HepG2 (cell line): ENCODE measurements at regions not wholly inside any gene's neighbourhood (a gene's known extent, or its start where the extent isn't known, plus 50 kb on each side); places are given as distances from the start of the nearest gene placed in this dataset.

Experiments used
- ATAC-seq: fragments of 200-7000 bp; cut with Tn5 transposase; 3 replicates; pipeline ENCODE4 v1.9.1; 2020; ENCODE audit warnings: mild to moderate bottlenecking, moderate library complexity
- BruUV-seq: library from RNA; stranded (reverse); fragments of 400-500 nt; replicated peaks from 2 replicates; lab custom pipeline; 2021; lab: Mats Ljungman, UMichigan
- CTCF ChIA-PET: fragments of 300-600 bp; formaldehyde crosslinking; extraction: SDS; loops from one replicate; lab custom pipeline; 2021; ENCODE audit warnings: low total read pairs, inconsistent platforms, low intra/inter-chr PET ratio; lab: Yijun Ruan, JAX
- POLR2A ChIA-PET: fragments of 350-600 bp; sonication (Branson Sonifier 250); formaldehyde crosslinking; loops from one replicate; lab custom pipeline; 2020; ENCODE audit warnings: antibody characterized with exemption, inconsistent platforms; lab: Yijun Ruan, JAX
- DNase-seq: peaks from one replicate; pipeline ENCODE4 v3.0.0-alpha.2; 2015; ENCODE audit warnings: low spot score
- FAIRE-seq: peaks from 3 replicates; lab custom pipeline; 2011; peaks lifted over from hg19 to GRCh38; lab: Jason Lieb, UNC
- H2AFZ ChIP-seq: one replicate; pipeline ENCODE4 v1.6.1; 2011; ENCODE audit warnings: low read length, inconsistent platforms
- H3K27ac ChIP-seq: fragments of 300-600 bp; 3 replicates; pipeline ENCODE4 v1.8.0; 2011; ENCODE audit warnings: mixed run types, mild to moderate bottlenecking, mixed read lengths, low read length, inconsistent platforms; ENCODE audit not compliant: insufficient read depth; ENCODE audit errors: extremely low read length
- H3K27me3 ChIP-seq, 2 experiments: fragments of 200-600 bp in 1 of 2; 2 replicates in 1 of 2; 3 replicates in 1 of 2; pipeline versions ENCODE4 v1.6.0 to v1.8.0; 2011; ENCODE audit warnings: low read length in 2 of 2, mild to moderate bottlenecking in 2 of 2, moderate library complexity in 2 of 2, inconsistent platforms in 1 of 2; ENCODE audit not compliant: insufficient read depth in 2 of 2, control insufficient read depth in 1 of 2
- H3K36me3 ChIP-seq, 2 experiments: fragments of 200-600 bp in 1 of 2; replicated peaks in 1 of 2; 2 replicates in 1 of 2; 3 replicates in 1 of 2; pipeline versions ENCODE4 v1.5.1 to v1.8.0; 2011; ENCODE audit warnings: low read length in 2 of 2, inconsistent platforms in 1 of 2; ENCODE audit not compliant: insufficient read depth in 2 of 2, control insufficient read depth in 1 of 2
- H3K4me1 ChIP-seq: 2 replicates; pipeline ENCODE4 v1.5.1; 2012; ENCODE audit warnings: low read length, inconsistent platforms; ENCODE audit not compliant: insufficient read depth
- H3K4me2 ChIP-seq: 2 replicates; pipeline ENCODE4 v1.6.0; 2011; ENCODE audit warnings: low read depth, low read length, inconsistent platforms
- H3K4me3 ChIP-seq, 3 experiments: fragments of 200-600 bp in 1 of 3; sonication (generic), shearing (Covaris generic) in 1 of 3; replicated peaks in 1 of 3; 2 replicates each; pipeline ENCODE4 v1.5.1; 2011 to 2016; ENCODE audit warnings: low read length in 3 of 3, inconsistent platforms in 2 of 3, low read depth in 2 of 3, mild to moderate bottlenecking in 2 of 3, control low read depth in 1 of 3, mixed read lengths in 1 of 3; ENCODE audit not compliant: insufficient read depth in 1 of 3
- H3K79me2 ChIP-seq: one replicate; pipeline ENCODE4 v1.6.1; 2011; ENCODE audit warnings: low read length, inconsistent platforms; ENCODE audit not compliant: insufficient read depth
- H3K9ac ChIP-seq: 2 replicates; pipeline ENCODE4 v1.6.0; 2011; ENCODE audit warnings: mild to moderate bottlenecking, low read depth, low read length, inconsistent platforms; ENCODE audit not compliant: insufficient read depth
- H3K9me3 ChIP-seq: 2 replicates; pipeline ENCODE4 v1.5.1; 2012; ENCODE audit warnings: mild to moderate bottlenecking, low read length
- H4K20me1 ChIP-seq: 2 replicates; pipeline ENCODE4 v1.6.0; 2011; ENCODE audit warnings: inconsistent platforms, mild to moderate bottlenecking, low read length, moderate library complexity; ENCODE audit not compliant: insufficient read depth
- GATAD2A ChIP-seq: IDR thresholded peaks from 2 replicates; pipeline ENCODE4 v1.6.1; 2016
- HNRNPUL1 ChIP-seq: fragments of 200-400 bp; formaldehyde crosslinking; IDR thresholded peaks from 2 replicates; pipeline ENCODE4 v1.6.1; 2017; ENCODE audit warnings: low read depth, mild to moderate bottlenecking, low read length, moderate library complexity
- SMC3 ChIP-seq: IDR thresholded peaks from 2 replicates; pipeline ENCODE4 v1.6.1; 2011; ENCODE audit warnings: low read length, improper control_type of control experiment
- TSC22D2 ChIP-seq: sonication (generic); formaldehyde crosslinking; IDR thresholded peaks from 2 replicates; pipeline ENCODE4 v1.5.1; 2020; ENCODE audit warnings: missing genetic modification reagents, mild to moderate bottlenecking, borderline replicate concordance
- ZBTB3 ChIP-seq: sonication (generic); formaldehyde crosslinking; IDR thresholded peaks from 2 replicates; pipeline ENCODE4 v1.4.0; 2020; ENCODE audit warnings: low read depth, mild to moderate bottlenecking, moderate library complexity, missing genetic modification reagents, borderline replicate concordance
- WGBS: methylation state at CpG from one replicate; pipeline ENCODE4 v1.1.6; 2017; ENCODE audit warnings: low lambda C conversion rate; 5-methylcytosine and 5-hydroxymethylcytosine counted together
- in situ Hi-C: cut with HindIII; loops from 2 replicates; pipeline ENCODE4 v1.10.0; 2017; ENCODE audit warnings: low pct_unique_long_range_greater_than_20kb; ENCODE audit not compliant: extremely low pct_ligation_motif_present
- intact Hi-C: fragments of 100-400 bp; cut with micrococcal nuclease; formaldehyde crosslinking; loops from one replicate; pipeline ENCODE4 v1.10.0; 2022; ENCODE audit not compliant: unreplicated experiment

GRCh38 chr13:67964091-67964490 is 734.0 kb upstream of the PCDH9 start:
- Histone ChIP-seq H3K4me1 (no peaks in the 10 kb centered on the region), H2AFZ (no peak overlapping the region), H3K9ac (no peak overlapping the region), H3K4me3 (no peak overlapping the region), H3K9me3 (no peaks in the 10 kb centered on the region), H3K36me3 (no peaks in the 10 kb centered on the region), H3K4me2 (no peak overlapping the region), H4K20me1 (no peaks in the 10 kb centered on the region), H3K27me3 (no peaks in the 10 kb centered on the region), H3K79me2 (no peaks in the 10 kb centered on the region), H3K27ac (no peak overlapping the region)
- ChIA-PET CTCF (no interaction called here), POLR2A (no interaction called here)
- no peak for FAIRE-seq
- no peak for TF ChIP-seq ZBTB3
- no peak for TF ChIP-seq SMC3
- no peak for TF ChIP-seq HNRNPUL1
- DNase-seq: no peak
- in situ Hi-C loops: no loop called here
- no peak for ATAC-seq
- intact Hi-C loops: no loop called here
- BruUV-seq: no TSS peak
- 2% methylated on average over 2 of the region's 2 CpGs for WGBS

DNA sequence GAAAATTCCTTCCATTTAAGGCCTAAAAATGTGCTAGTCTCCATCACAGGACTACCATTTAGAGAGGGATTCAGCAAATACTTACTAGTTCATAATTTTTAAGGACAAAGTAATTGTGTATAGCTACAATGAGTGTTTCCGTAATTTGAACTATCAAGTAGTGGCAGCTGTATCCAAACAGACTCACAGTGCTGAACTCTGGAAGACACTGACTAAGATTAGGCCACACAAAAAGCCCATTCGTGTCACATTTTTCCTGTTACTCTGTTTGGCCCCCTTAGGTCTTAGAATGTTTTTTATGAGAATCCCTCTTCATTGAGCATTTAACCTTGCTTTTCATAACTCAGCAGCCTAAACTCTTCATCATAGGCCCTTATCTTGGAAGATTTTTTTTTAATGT is 731.2 kb upstream of the PCDH9 start:
- FAIRE-seq (no peak), ATAC-seq (no peak)
- no peak overlapping the region for H2AFZ ChIP-seq

More for the DNA sequence above, 731.2 kb upstream of the PCDH9 start:
- WGBS: 28% methylated on average over 2 of the region's 2 CpGs
- no peaks in the 10 kb centered on the region for H3K4me1 ChIP-seq
- H3K79me2 ChIP-seq: no peaks in the 10 kb centered on the region
- no peak for DNase-seq
- H3K36me3 ChIP-seq: no peaks in the 10 kb centered on the region
- ChIA-PET CTCF (no interaction called here), POLR2A (no interaction called here)
- TF ChIP-seq TSC22D2: no peak
- TF ChIP-seq GATAD2A: no peak
- in situ Hi-C loops: no loop called here
- H3K27me3 ChIP-seq: no peaks in the 10 kb centered on the region
- H3K9ac ChIP-seq: no peak overlapping the region
- no peaks in the 10 kb centered on the region for H3K9me3 ChIP-seq
- no peak overlapping the region for H3K4me3 ChIP-seq
- no peak overlapping the region for H3K4me2 ChIP-seq
- no peaks in the 10 kb centered on the region for H4K20me1 ChIP-seq
- H3K27ac ChIP-seq: no peak overlapping the region
- intact Hi-C loops: no loop called here
- BruUV-seq: no TSS peak
